ENCODE measurements at regions not wholly inside any gene's neighbourhood (a gene's known extent, or its start where the extent isn't known, plus 50 kb on each side); places are given as distances from the start of the nearest gene placed in this dataset.

DNA sequence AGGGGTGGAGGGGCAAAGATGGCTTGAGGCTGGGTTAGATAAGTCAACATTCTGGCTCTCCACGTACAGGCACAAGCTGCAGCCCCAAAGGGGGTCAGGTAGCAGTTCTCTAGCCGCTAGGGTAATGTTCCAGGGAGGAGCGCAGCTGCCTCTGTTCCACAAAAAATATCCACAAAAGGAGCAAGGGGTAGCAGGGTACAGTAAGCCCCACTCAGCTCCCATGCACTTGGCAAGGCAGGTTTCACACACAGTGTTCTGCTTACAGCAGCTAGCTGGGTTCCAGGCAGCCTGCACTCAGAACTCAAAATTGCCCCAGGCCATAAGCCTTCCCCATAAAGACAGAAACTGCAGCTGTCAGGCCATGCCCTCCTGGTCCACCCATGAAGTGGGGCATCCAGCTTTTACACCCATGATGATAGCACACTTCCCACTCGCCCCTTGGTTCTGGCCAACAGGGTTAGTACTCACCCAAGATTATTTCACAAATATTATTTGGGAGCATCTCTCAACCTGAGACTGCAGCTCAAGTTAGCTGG, 130.0 kb downstream of the CYSLTR2 start:
- Histone ChIP-seq H3K9me3 (ENCODE audit: control insufficient read depth, insufficient read depth, low read length) (no peaks in the 10 kb centered on the region), H3K27ac (ENCODE audit: low read length) (no peak overlapping the region), H3K4me3 (ENCODE audit: low read length) (no peak overlapping the region), H3K36me3 (ENCODE audit: control insufficient read depth, insufficient read depth, low read length) (no peaks in the 10 kb centered on the region), H3K4me1 (ENCODE audit: control insufficient read depth, insufficient read depth, low read length) (peaks cover 2% of the 10 kb centered on the region), H3K27me3 (ENCODE audit: control insufficient read depth, insufficient read depth, low read length) (no peaks in the 10 kb centered on the region)
- peaks cover 5 to 10% of the 10 kb centered on the region in 2 donors for H3K9me3 Mint-ChIP-seq
- no peak overlapping the region for H3K27ac Mint-ChIP-seq
- TF ChIP-seq, protein P1, sequence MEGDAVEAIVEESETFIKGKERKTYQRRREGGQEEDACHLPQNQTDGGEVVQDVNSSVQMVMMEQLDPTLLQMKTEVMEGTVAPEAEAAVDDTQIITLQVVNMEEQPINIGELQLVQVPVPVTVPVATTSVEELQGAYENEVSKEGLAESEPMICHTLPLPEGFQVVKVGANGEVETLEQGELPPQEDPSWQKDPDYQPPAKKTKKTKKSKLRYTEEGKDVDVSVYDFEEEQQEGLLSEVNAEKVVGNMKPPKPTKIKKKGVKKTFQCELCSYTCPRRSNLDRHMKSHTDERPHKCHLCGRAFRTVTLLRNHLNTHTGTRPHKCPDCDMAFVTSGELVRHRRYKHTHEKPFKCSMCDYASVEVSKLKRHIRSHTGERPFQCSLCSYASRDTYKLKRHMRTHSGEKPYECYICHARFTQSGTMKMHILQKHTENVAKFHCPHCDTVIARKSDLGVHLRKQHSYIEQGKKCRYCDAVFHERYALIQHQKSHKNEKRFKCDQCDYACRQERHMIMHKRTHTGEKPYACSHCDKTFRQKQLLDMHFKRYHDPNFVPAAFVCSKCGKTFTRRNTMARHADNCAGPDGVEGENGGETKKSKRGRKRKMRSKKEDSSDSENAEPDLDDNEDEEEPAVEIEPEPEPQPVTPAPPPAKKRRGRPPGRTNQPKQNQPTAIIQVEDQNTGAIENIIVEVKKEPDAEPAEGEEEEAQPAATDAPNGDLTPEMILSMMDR (IDR thresholded peaks at IDR 0.05) = no peak
- H3K36me3 Mint-ChIP-seq = no peaks in the 10 kb centered on the region
- DNase-seq = no peak
- ATAC-seq = no peak
- intact Hi-C loops (cut with micrococcal nuclease) = no loop called here
- H3K27me3 Mint-ChIP-seq (ENCODE audit: low read depth in 2 of 2) = peaks cover 8 to 15% of the 10 kb centered on the region in 2 donors
- no peak overlapping the region for H3K4me3 Mint-ChIP-seq
- 89% methylated on average over 4 of the region's 4 CpGs for WGBS (ENCODE audit: insufficient coverage)
- H3K4me1 Mint-ChIP-seq = no peaks in the 10 kb centered on the region

DNA sequence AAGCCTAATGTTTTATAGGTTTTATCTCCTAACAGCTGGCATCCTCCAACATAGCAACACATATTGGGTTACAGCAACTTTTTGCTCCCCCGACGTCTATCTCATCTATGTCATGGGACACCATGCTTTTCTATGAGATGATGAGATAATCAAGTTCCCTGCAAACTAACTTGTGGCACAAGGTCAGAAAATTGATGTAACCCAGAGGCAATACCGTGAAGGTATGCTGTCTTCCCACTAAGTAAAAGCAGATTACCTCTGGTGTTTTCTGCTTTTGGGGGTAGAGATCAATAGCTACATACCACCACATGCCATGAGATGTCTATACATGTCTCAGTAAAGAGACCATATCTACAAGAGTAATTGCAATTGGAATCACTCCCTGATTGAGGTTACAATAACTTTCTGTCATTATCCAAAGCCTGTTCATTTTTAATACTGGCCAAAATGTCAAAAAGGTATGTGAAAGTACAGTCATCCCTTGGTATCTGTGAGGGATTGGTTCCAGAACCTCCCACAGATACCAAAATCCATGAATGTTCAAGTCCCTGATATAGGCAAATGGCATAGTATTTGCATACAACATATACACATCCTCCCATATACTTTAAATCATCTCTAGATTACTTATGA, 131.3 kb downstream of the CYSLTR2 start:
- H3K27me3 ChIP-seq (ENCODE audit: control insufficient read depth, insufficient read depth, low read length) = no peaks in the 10 kb centered on the region
- ATAC-seq = no peak
- no peaks in the 10 kb centered on the region for H3K4me1 Mint-ChIP-seq
- H3K4me3 Mint-ChIP-seq = no peak overlapping the region
- H3K4me3 ChIP-seq (ENCODE audit: low read length) = no peak overlapping the region
- TF ChIP-seq, protein P1 (IDR thresholded peaks at IDR 0.05) = no peak
- intact Hi-C loops (cut with micrococcal nuclease) = no loop called here
- H3K4me1 ChIP-seq (ENCODE audit: control insufficient read depth, insufficient read depth, low read length) = peaks cover 2% of the 10 kb centered on the region
- H3K9me3 Mint-ChIP-seq = peaks cover 3 to 6% of the 10 kb centered on the region in 2 donors
- DNase-seq = no peak
- H3K36me3 ChIP-seq (ENCODE audit: control insufficient read depth, insufficient read depth, low read length) = no peaks in the 10 kb centered on the region
- no peak overlapping the region for H3K27ac Mint-ChIP-seq
- H3K27me3 Mint-ChIP-seq (ENCODE audit: low read depth in 2 of 2) = peaks cover 0 to 4% of the 10 kb centered on the region in 2 donors
- no peak overlapping the region for H3K27ac ChIP-seq (ENCODE audit: low read length)
- H3K36me3 Mint-ChIP-seq = no peaks in the 10 kb centered on the region
- 87% methylated on average over 3 of the region's 3 CpGs for whole genome bisulfite sequencing (ENCODE audit: insufficient coverage)
- no peaks in the 10 kb centered on the region for H3K9me3 ChIP-seq (ENCODE audit: control insufficient read depth, insufficient read depth, low read length)

DNA sequence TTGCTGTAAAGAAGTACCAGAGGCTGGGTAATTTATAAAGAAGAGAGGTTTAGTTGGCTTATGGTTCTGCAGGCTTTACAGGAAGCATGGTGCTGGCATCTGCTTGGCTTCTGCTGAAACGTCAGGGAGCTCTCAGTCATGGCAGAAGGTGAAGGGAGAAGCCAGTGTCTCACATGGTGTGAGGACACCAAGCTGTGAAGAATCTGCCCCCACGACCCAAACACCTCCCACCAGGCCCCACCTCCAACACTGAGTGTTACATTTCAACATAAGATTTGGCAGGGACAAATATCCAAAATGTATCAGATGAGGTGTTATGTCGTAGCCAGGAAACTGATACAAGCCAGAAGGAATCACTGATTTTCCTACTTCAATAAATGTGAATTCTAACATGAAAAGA, 136.5 kb downstream of the CYSLTR2 start:
- 66% methylated on average over 3 of the region's 3 CpGs for WGBS (ENCODE audit: insufficient coverage)
- no peaks in the 10 kb centered on the region for H3K9me3 Mint-ChIP-seq
- no peaks in the 10 kb centered on the region for H3K9me3 ChIP-seq (ENCODE audit: control insufficient read depth, insufficient read depth, low read length)
- intact Hi-C loops (cut with micrococcal nuclease) = no loop called here
- no peak overlapping the region for H3K27ac Mint-ChIP-seq
- H3K4me3 ChIP-seq (ENCODE audit: low read length) = no peak overlapping the region
- TF ChIP-seq, protein P1 (IDR thresholded peaks at IDR 0.05) = no peak
- H3K4me1 ChIP-seq (ENCODE audit: control insufficient read depth, insufficient read depth, low read length) = no peaks in the 10 kb centered on the region
- DNase-seq = no peak
- H3K4me1 Mint-ChIP-seq = no peaks in the 10 kb centered on the region
- ATAC-seq = no peak
- H3K27ac ChIP-seq (ENCODE audit: low read length) = no peak overlapping the region
- H3K36me3 ChIP-seq (ENCODE audit: control insufficient read depth, insufficient read depth, low read length) = no peaks in the 10 kb centered on the region
- H3K36me3 Mint-ChIP-seq = no peaks in the 10 kb centered on the region
- H3K27me3 Mint-ChIP-seq (ENCODE audit: low read depth in 2 of 2) = peaks cover 0 to 2% of the 10 kb centered on the region in 2 donors
- no peaks in the 10 kb centered on the region for H3K27me3 ChIP-seq (ENCODE audit: control insufficient read depth, insufficient read depth, low read length)
- no peak overlapping the region for H3K4me3 Mint-ChIP-seq

DNA sequence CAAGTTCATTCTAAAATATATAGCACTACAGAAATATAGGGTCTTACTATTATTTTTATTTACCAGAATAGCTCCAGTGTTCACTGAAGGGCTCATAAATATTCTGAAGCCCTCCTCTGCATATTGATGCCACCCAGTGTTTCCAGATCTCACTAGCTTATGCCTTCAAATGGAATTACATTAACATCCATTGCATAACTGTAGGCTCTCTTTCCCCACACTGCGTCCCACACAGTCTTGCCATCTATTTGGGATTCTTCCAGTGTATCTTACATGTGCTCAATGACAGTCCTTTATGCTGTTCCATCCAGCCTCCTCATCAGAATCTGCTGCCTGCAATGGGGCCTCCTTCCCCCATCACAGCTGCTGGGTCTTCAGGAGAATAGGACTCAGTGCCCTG, 137.2 kb downstream of the CYSLTR2 start:
- TF ChIP-seq, protein P1 (IDR thresholded peaks at IDR 0.05) = no peak
- 94% methylated on average over 1 of the region's 1 CpG for WGBS (ENCODE audit: insufficient coverage)
- intact Hi-C loops (cut with micrococcal nuclease) = no loop called here
- H3K4me3 Mint-ChIP-seq = no peak overlapping the region
- H3K36me3 Mint-ChIP-seq = no peaks in the 10 kb centered on the region
- H3K27me3 Mint-ChIP-seq (ENCODE audit: low read depth in 2 of 2) = peaks cover 0 to 1% of the 10 kb centered on the region in 2 donors
- no peaks in the 10 kb centered on the region for H3K27me3 ChIP-seq (ENCODE audit: control insufficient read depth, insufficient read depth, low read length)
- H3K4me1 ChIP-seq (ENCODE audit: control insufficient read depth, insufficient read depth, low read length) = no peaks in the 10 kb centered on the region
- H3K9me3 ChIP-seq (ENCODE audit: control insufficient read depth, insufficient read depth, low read length) = no peaks in the 10 kb centered on the region
- H3K36me3 ChIP-seq (ENCODE audit: control insufficient read depth, insufficient read depth, low read length) = no peaks in the 10 kb centered on the region
- no peaks in the 10 kb centered on the region for H3K4me1 Mint-ChIP-seq
- H3K27ac ChIP-seq (ENCODE audit: low read length) = no peak overlapping the region
- no peak for DNase-seq
- no peak for ATAC-seq
- H3K9me3 Mint-ChIP-seq = no peaks in the 10 kb centered on the region
- H3K27ac Mint-ChIP-seq = no peak overlapping the region
- H3K4me3 ChIP-seq (ENCODE audit: low read length) = no peak overlapping the region

Data from natural killer cell (primary cell).